ENCODE measurements at regions not wholly inside any gene's neighbourhood (a gene's known extent, or its start where the extent isn't known, plus 50 kb on each side); places are given as distances from the start of the nearest gene placed in this dataset.
"Not testable (repeated sequence)": the region's sequence is repeated elsewhere in the genome, so short reads cannot be mapped to it uniquely, and the experiment has no call there.

DNA sequence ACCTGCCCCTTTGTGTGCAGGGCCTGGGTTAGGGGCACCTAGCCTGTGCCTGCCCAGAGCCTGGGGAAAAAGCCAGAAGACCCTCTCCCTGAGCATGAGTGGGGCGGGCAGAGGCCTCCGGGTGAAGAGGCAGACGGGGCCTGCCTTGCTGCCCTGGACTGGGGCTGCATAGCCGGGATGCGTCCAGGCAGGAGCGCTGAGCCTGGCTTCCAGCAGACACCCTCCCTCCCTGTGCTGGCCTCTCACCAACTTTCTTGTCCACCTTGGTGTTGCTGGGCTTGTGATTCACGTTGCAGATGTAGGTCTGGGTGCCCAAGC, 216.1 kb downstream of the TMEM121 start:
- no peak for ATAC-seq
- H3K9me3 ChIP-seq: no peaks in the 10 kb centered on the region
- H3K4me3 ChIP-seq: no peak overlapping the region
- intact Hi-C loops (cut with DNase I): no loop called here
- no peaks in the 10 kb centered on the region for H3K4me1 ChIP-seq
- no peaks in the 10 kb centered on the region for H3K36me3 ChIP-seq
- H3K27ac ChIP-seq: no peak overlapping the region
- TF ChIP-seq, protein P1, sequence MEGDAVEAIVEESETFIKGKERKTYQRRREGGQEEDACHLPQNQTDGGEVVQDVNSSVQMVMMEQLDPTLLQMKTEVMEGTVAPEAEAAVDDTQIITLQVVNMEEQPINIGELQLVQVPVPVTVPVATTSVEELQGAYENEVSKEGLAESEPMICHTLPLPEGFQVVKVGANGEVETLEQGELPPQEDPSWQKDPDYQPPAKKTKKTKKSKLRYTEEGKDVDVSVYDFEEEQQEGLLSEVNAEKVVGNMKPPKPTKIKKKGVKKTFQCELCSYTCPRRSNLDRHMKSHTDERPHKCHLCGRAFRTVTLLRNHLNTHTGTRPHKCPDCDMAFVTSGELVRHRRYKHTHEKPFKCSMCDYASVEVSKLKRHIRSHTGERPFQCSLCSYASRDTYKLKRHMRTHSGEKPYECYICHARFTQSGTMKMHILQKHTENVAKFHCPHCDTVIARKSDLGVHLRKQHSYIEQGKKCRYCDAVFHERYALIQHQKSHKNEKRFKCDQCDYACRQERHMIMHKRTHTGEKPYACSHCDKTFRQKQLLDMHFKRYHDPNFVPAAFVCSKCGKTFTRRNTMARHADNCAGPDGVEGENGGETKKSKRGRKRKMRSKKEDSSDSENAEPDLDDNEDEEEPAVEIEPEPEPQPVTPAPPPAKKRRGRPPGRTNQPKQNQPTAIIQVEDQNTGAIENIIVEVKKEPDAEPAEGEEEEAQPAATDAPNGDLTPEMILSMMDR (IDR thresholded peaks at IDR 0.05): no peak
- DNase-seq: peak in 1 of 4 donors; percentile 45
- H3K27me3 ChIP-seq: peaks cover 0 to 6% of the 10 kb centered on the region in 2 donors

GRCh38 chr14:105742904-105743701, 216.7 kb downstream of the TMEM121 start:
- intact Hi-C loops (cut with DNase I); H3K27ac ChIP-seq; H3K9me3 ChIP-seq; H3K27me3 ChIP-seq; H3K4me3 ChIP-seq; H3K36me3 ChIP-seq; H3K4me1 ChIP-seq: not testable (repeated sequence)
- peak; percentile 35 for ATAC-seq
- peak in 1 of 4 donors; percentile 73 for DNase-seq

- H3K4me1 ChIP-seq; H3K27ac ChIP-seq; H3K4me3 ChIP-seq; H3K36me3 ChIP-seq; H3K27me3 ChIP-seq; DNase-seq; ATAC-seq; H3K9me3 ChIP-seq; intact Hi-C loops (cut with DNase I): not testable (repeated sequence)
Measured at GRCh38 chr14:105744213-105744787, 217.9 kb downstream of the TMEM121 start.

DNA sequence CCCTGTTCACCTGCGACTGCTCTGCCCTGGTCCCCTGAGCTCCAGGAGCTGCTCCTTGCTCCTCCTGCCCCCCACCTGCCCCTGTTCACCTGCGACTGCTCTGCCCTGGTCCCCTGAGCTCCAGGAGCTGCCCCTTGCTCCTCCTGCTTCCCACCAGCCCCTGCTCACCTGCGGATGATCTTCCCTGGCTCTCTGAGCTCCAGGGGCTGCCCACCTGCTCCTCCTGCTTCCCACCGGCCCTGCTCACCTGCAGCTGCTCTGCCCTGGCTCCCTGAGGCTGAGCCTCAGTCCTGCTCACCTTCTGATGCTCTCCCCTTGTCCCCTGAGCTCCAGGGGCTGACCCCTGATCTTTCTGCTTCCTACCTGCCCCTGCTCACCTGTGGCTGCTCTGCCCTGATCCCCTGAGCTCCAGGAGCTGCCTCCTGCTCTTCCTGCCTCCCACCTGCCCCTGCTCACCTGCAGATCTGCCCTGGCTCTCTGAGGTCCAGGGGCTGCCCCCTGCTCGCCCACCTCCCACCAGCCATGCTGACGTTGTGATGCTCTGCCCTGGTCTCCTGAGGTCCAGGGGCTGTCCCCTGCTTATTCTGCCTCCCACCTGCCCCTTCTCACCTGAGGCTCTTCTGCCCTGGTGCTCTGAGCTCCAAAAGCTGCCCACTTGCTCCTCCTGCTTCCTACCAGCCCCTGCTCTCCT, 219.2 kb downstream of the TMEM121 start:
- intact Hi-C loops (cut with DNase I): no loop called here
- peaks cover 0 to 9% of the 10 kb centered on the region in 2 donors for H3K27me3 ChIP-seq

DNA sequence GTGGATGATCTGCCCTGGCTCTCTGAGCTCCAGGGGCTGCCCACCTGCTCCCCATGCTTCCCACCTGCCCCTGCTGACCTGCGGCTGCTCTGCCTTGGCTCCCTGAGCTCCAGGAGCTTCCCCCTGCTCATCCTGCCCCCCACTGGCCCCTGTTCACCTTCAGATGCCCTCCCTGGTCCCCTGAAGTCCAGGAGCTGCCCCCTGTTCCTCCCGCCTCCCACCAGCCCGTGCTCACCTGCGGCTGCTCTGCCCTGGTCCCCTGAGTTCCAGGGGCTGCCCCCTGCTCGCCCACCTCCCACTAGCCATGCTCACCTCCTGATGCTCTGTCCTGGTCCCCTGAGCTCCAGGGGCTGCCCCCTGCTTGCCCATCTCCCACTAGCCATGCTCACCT, 219.7 kb downstream of the TMEM121 start:
- no peaks in the 10 kb centered on the region for H3K36me3 ChIP-seq
- intact Hi-C loops (cut with DNase I): no loop called here
- no peak for ATAC-seq
- no peaks in the 10 kb centered on the region for H3K4me1 ChIP-seq
- TF ChIP-seq, protein P1 (IDR thresholded peaks at IDR 0.05): no peak
- H3K4me3 ChIP-seq: no peak overlapping the region
- H3K27ac ChIP-seq: no peak overlapping the region
- H3K27me3 ChIP-seq: peaks cover 0 to 9% of the 10 kb centered on the region in 2 donors
- no peaks in the 10 kb centered on the region for H3K9me3 ChIP-seq
- peak in 1 of 4 donors; percentile 47 for DNase-seq

More for the DNA sequence above, 219.2 kb downstream of the TMEM121 start:
- H3K9me3 ChIP-seq: no peaks in the 10 kb centered on the region
- H3K27ac ChIP-seq: no peak overlapping the region
- no peak overlapping the region for H3K4me3 ChIP-seq
- H3K4me1 ChIP-seq: no peaks in the 10 kb centered on the region
- no peaks in the 10 kb centered on the region for H3K36me3 ChIP-seq
- ATAC-seq (no peak), DNase-seq (peak in 1 of 4 donors; percentile 33)
- TF ChIP-seq, protein P1 (IDR thresholded peaks at IDR 0.05): no peak

- H3K9me3 ChIP-seq; H3K4me3 ChIP-seq; H3K27me3 ChIP-seq; intact Hi-C loops (cut with DNase I); H3K36me3 ChIP-seq; H3K27ac ChIP-seq; H3K4me1 ChIP-seq: not testable (repeated sequence)
- peak; percentile 30 for ATAC-seq
- peak in 1 of 4 donors; percentile 27 for DNase-seq
Measured at GRCh38 chr14:105746800-105747502, 220.6 kb downstream of the TMEM121 start.

DNA sequence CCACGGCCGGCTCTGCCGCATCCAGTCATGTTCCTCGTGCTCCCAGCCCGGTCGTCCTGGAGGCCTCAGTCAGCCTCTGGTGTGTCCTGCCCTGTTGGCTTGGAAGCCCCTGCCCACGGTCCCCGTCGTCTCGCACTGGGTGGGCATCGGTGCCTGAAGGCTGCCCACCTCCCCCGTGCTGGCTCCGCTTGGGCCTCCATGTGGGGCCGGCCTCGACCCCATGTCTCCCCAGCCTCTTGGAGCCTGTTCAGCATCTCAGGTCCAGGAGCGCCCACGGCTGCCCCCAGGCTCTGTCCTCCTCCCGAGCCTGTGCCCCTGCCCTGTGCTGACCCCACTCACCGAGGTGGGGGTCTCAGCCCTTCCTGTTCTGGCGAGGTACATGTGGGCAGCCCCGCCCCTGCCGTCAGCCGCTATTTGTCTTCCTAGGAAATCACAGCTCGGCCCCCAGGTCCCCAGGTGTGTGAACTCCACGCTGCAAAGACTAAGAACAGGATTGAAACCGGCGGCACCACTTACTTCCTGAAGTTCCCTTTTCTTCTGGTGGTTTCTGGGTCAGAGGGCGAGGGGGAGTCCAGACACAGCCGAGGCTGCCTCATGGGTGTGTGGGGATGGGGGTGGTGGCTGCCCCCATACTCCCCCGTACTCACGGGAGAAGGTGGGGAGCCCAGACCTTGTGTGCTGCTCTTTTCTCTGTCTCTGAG, 221.3 kb downstream of the TMEM121 start:
- H3K27ac ChIP-seq; H3K36me3 ChIP-seq; intact Hi-C loops (cut with DNase I); ATAC-seq; H3K4me3 ChIP-seq; H3K9me3 ChIP-seq; H3K27me3 ChIP-seq; H3K4me1 ChIP-seq: not testable (repeated sequence)
- peak in 1 of 4 donors; percentile 78 for DNase-seq

Measured in left lung (tissue), 4 donors.